Liver (tissue), 8 donors: ENCODE measurements at regions not wholly inside any gene's neighbourhood (a gene's known extent, or its start where the extent isn't known, plus 50 kb on each side); places are given as distances from the start of the nearest gene placed in this dataset.

Source experiments
- DNase-seq: peaks from one replicate; pipeline ENCODE4 v3.0.0-alpha.2; 2017; ENCODE audit warnings: low spot score
- H3K27ac ChIP-seq, 2 donors: one replicate each; pipeline ENCODE4 v1.7.0; 2013; ENCODE audit warnings: inconsistent platforms in 2 of 2, low read length in 2 of 2, control low read depth in 1 of 2, low read depth in 1 of 2, mild to moderate bottlenecking in 1 of 2
- H3K27me3 ChIP-seq, 4 donors: one replicate each; pipeline versions ENCODE4 v1.6.1 to v1.7.0; 2013; ENCODE audit warnings: low read length in 3 of 4, inconsistent platforms in 1 of 4, mild to moderate bottlenecking in 1 of 4, moderate library complexity in 1 of 4; ENCODE audit not compliant: control insufficient read depth in 4 of 4, insufficient read depth in 4 of 4
- H3K36me3 ChIP-seq, 4 donors: one replicate each; pipeline versions ENCODE4 v1.6.1 to v1.7.0; 2013; ENCODE audit warnings: low read length in 3 of 4, mild to moderate bottlenecking in 3 of 4, low read depth in 1 of 4, moderate library complexity in 1 of 4; ENCODE audit not compliant: control insufficient read depth in 4 of 4, insufficient read depth in 3 of 4
- H3K4me1 ChIP-seq, 4 donors: one replicate each; pipeline versions ENCODE4 v1.6.1 to v1.7.0; 2013; ENCODE audit warnings: low read length in 3 of 4, mild to moderate bottlenecking in 3 of 4, moderate library complexity in 1 of 4; ENCODE audit not compliant: control insufficient read depth in 4 of 4, insufficient read depth in 4 of 4
- H3K4me3 ChIP-seq, 3 donors: one replicate each; pipeline versions ENCODE4 v1.6.1 to v1.7.0; 2013; ENCODE audit warnings: low read length in 3 of 3, control low read depth in 1 of 3, low read depth in 1 of 3, mild to moderate bottlenecking in 1 of 3
- H3K9ac ChIP-seq, 2 donors: one replicate each; pipeline ENCODE4 v1.7.0; 2013; ENCODE audit warnings: low read length in 2 of 2, mild to moderate bottlenecking in 2 of 2, moderate library complexity in 2 of 2, control low read depth in 1 of 2, low read depth in 1 of 2
- H3K9me3 ChIP-seq, 4 donors: one replicate each; pipeline versions ENCODE4 v1.6.1 to v1.7.0; 2013; ENCODE audit warnings: low read length in 3 of 4; ENCODE audit not compliant: control insufficient read depth in 4 of 4
- ATF3 ChIP-seq: IDR thresholded peaks from 2 replicates; pipeline ENCODE4 v1.6.1; 2016; ENCODE audit warnings: antibody characterized with exemption
- EGR1 ChIP-seq, 2 donors: IDR thresholded peaks; 2 replicates each; pipeline ENCODE4 v1.6.1; 2016 to 2018; ENCODE audit warnings: antibody characterized with exemption in 2 of 2, low read depth in 2 of 2
- FOXA1 ChIP-seq: IDR thresholded peaks from 2 replicates; pipeline ENCODE4 v1.6.1; 2016; ENCODE audit warnings: antibody characterized with exemption
- FOXA2 ChIP-seq: IDR thresholded peaks from 2 replicates; pipeline ENCODE4 v1.6.1; 2016; ENCODE audit warnings: antibody characterized with exemption
- GABPA ChIP-seq, 2 donors: IDR thresholded peaks in 1 of 2; conservative IDR thresholded peaks in 1 of 2; 2 replicates each; pipeline ENCODE4 v1.6.1; 2016; ENCODE audit warnings: antibody characterized with exemption in 2 of 2, mild to moderate bottlenecking in 1 of 2, moderate library complexity in 1 of 2
- HNF4A ChIP-seq, 2 donors: conservative IDR thresholded peaks; 2 replicates each; pipeline ENCODE4 v1.6.1; 2016; ENCODE audit warnings: antibody characterized with exemption in 2 of 2, mild to moderate bottlenecking in 2 of 2
- HNF4G ChIP-seq: IDR thresholded peaks from 2 replicates; pipeline ENCODE4 v1.6.1; 2016; ENCODE audit warnings: antibody characterized with exemption
- JUND ChIP-seq, 2 donors: IDR thresholded peaks; 2 replicates each; pipeline ENCODE4 v1.6.1; 2016; ENCODE audit warnings: antibody characterized with exemption in 2 of 2
- MAX ChIP-seq: IDR thresholded peaks from 2 replicates; pipeline ENCODE4 v1.6.1; 2016; ENCODE audit warnings: antibody characterized with exemption
- NR2F2 ChIP-seq: IDR thresholded peaks from 2 replicates; pipeline ENCODE4 v1.6.1; 2016; ENCODE audit warnings: antibody characterized with exemption
- RAD21 ChIP-seq, 2 donors: IDR thresholded peaks; 2 replicates each; pipeline ENCODE4 v1.6.1; 2016; ENCODE audit warnings: antibody characterized with exemption in 2 of 2, mild to moderate bottlenecking in 2 of 2
- REST ChIP-seq: IDR thresholded peaks from 2 replicates; pipeline ENCODE4 v1.6.1; 2016; ENCODE audit warnings: antibody characterized with exemption, mild to moderate bottlenecking
- RXRA ChIP-seq, 2 donors: IDR thresholded peaks; 2 replicates each; pipeline ENCODE4 v1.6.1; 2017 to 2018; ENCODE audit warnings: antibody characterized with exemption in 2 of 2, mild to moderate bottlenecking in 1 of 2
- SP1 ChIP-seq: IDR thresholded peaks from 2 replicates; pipeline ENCODE4 v1.6.1; 2018; ENCODE audit warnings: antibody characterized with exemption, mild to moderate bottlenecking
- TAF1 ChIP-seq: conservative IDR thresholded peaks from 2 replicates; pipeline ENCODE4 v1.6.1; 2016; ENCODE audit warnings: antibody characterized with exemption, mild to moderate bottlenecking
- YY1 ChIP-seq: IDR thresholded peaks from 2 replicates; pipeline ENCODE4 v1.6.1; 2016; ENCODE audit warnings: antibody characterized with exemption, mild to moderate bottlenecking
- ZBTB33 ChIP-seq: IDR thresholded peaks from 2 replicates; pipeline ENCODE4 v1.6.1; 2016; ENCODE audit warnings: antibody characterized with exemption
- WGBS: extraction: QIAGEN DNeasy Blood & Tissue Kit; methylation state at CpG from one replicate; pipeline ENCODE4 v1.1.7; 2013; 5-methylcytosine and 5-hydroxymethylcytosine counted together
- TF ChIP-seq, protein P1 (sequence below): fragments of 150-350 bp; IDR thresholded peaks from 2 replicates; pipeline ENCODE4 v1.5.1; 2017; ENCODE audit warnings: improper control_type of control experiment, low read depth, low read length; ENCODE audit not compliant: missing input control
- donor health status: healthy.
- donor health status: healthy.
- donor health status: healthy.
- donor health status: healthy.
- donor health status: healthy.

- Histone ChIP-seq H3K4me3 (no peak overlapping the region), H3K27ac (no peak overlapping the region)
- TF ChIP-seq TAF1 (no peak), RXRA (IDR thresholded peaks at IDR 0.05) (no peak), FOXA1 (no peak), YY1 (no peak), HNF4A (conservative IDR thresholded peaks at IDR 0.05) (no peak), GABPA (IDR thresholded peaks at IDR 0.05 in 1 of 2, conservative IDR thresholded peaks at IDR 0.05 in 1 of 2) (no peak), ATF3 (no peak), HNF4G (no peak), JUND (IDR thresholded peaks at IDR 0.05) (no peak), MAX (no peak), FOXA2 (no peak), ZBTB33 (no peak), SP1 (no peak), EGR1 (IDR thresholded peaks at IDR 0.05; ENCODE audit: low read depth in 2 of 2) (no peak), NR2F2 (no peak), RAD21 (IDR thresholded peaks at IDR 0.05) (no peak), REST (no peak)
- TF ChIP-seq, protein P1, sequence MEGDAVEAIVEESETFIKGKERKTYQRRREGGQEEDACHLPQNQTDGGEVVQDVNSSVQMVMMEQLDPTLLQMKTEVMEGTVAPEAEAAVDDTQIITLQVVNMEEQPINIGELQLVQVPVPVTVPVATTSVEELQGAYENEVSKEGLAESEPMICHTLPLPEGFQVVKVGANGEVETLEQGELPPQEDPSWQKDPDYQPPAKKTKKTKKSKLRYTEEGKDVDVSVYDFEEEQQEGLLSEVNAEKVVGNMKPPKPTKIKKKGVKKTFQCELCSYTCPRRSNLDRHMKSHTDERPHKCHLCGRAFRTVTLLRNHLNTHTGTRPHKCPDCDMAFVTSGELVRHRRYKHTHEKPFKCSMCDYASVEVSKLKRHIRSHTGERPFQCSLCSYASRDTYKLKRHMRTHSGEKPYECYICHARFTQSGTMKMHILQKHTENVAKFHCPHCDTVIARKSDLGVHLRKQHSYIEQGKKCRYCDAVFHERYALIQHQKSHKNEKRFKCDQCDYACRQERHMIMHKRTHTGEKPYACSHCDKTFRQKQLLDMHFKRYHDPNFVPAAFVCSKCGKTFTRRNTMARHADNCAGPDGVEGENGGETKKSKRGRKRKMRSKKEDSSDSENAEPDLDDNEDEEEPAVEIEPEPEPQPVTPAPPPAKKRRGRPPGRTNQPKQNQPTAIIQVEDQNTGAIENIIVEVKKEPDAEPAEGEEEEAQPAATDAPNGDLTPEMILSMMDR: no peak
Measured at GRCh38 chr7:20894806-20895205, 108.1 kb upstream of the SP8 start.

DNA sequence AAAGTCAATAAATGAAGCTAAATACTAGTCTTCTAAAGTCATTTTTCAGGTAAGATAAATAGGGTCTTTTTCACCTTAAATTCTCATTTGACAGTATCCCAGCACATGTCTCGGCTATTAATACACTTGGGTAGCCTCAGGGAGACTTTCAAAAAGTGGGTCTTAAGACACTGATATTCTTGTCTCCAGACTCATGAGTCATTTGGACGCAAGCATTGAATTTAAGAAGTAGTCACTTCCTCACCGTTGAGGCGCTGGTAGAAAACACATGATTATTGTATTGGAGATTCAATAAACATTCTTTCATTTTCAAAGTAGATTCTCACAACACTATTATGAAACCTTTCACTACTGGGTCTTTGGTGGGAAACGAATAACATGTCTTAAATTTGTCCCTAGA lies 108.9 kb upstream of the SP8 start:
- no peaks in the 10 kb centered on the region for H3K9me3 ChIP-seq
- no peak overlapping the region for H3K4me3 ChIP-seq
- no peak overlapping the region for H3K9ac ChIP-seq
- WGBS: 78% methylated on average over 5 of the region's 5 CpGs
- H3K4me1 ChIP-seq: no peaks in the 10 kb centered on the region
- no peaks in the 10 kb centered on the region for H3K27me3 ChIP-seq
- no peaks in the 10 kb centered on the region for H3K36me3 ChIP-seq
- no peak for DNase-seq
- TF ChIP-seq EGR1 (IDR thresholded peaks at IDR 0.05; ENCODE audit: low read depth in 2 of 2) (no peak), ATF3 (no peak), NR2F2 (no peak), SP1 (no peak), YY1 (no peak), ZBTB33 (no peak), HNF4A (conservative IDR thresholded peaks at IDR 0.05) (no peak), RAD21 (IDR thresholded peaks at IDR 0.05) (no peak), FOXA2 (no peak), RXRA (IDR thresholded peaks at IDR 0.05) (no peak), FOXA1 (no peak), TAF1 (no peak)
- H3K27ac ChIP-seq: no peak overlapping the region

More at GRCh38 chr7:20894806-20895205, 108.1 kb upstream of the SP8 start:
- Histone ChIP-seq H3K4me1 (no peaks in the 10 kb centered on the region), H3K9me3 (no peaks in the 10 kb centered on the region), H3K36me3 (no peaks in the 10 kb centered on the region), H3K27me3 (no peaks in the 10 kb centered on the region), H3K9ac (no peak overlapping the region)
- DNase-seq: no peak
